Cardiac septum (tissue), 1 donor: ENCODE measurements at regions not wholly inside any gene's neighbourhood (a gene's known extent, or its start where the extent isn't known, plus 50 kb on each side); places are given as distances from the start of the nearest gene placed in this dataset.

Experiments
- DNase-seq: peaks from one replicate; pipeline ENCODE4 v3.0.0-alpha.2; 2020; ENCODE audit warnings: low spot score
- intact Hi-C: fragments of 100-400 bp; cut with DNase I; formaldehyde crosslinking; loops from one replicate; pipeline ENCODE4 v1.14.0; 2022
- donor health status: DM: no; HTN: no; CAD: no.

DNA sequence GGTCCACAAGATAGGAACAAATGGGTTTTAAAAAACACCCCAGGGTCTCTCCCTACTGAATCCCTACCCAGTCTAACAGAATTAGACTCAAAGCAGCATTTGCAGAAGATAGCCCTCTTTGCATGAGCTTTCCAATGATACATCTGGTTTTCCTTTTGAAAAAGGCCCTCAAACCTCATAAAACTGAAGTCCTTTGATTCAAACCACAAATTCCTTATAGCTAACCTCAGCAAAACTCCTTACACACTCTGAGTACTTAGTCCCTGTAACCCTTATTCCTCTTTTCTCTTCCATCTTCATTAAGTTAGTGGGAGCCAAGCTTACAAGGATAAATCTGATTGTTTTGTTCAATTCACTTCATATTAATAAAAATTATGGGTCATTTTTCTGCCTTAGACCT lies 90.5 kb upstream of the TNC start:
- intact Hi-C loops = no loop called here
- DNase-seq = no peak

DNA sequence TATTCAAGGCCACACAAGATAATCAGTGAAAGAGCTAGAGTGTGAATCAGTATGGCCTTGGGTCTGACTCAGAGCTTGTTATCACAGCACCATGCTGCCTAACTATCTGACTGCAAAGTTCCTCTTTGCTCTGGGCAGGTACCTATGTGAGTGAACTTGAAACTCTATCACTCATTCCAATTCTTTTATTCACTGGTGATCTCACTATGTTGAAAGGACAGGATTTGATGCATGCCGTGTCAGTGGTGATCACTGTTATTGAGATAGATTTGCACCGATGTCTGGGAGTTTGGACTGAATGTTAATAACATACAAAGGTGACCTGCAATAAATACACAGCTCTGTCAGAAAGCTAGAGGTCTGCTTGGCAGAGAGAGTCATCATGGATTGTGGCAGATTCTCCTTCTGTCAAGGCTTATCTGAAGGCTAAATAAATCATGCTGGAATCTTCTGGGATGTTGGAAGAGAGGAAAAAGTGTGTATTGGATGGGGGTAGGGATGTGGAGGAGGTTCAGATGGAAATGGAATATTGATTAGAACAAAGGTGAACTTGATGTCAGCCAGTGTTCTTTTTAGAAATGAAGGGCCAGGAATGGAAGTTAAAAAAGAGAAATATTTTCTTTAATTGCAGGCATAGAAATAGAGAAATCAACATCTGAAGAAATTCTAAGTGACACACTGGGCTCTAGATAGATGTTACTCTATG lies 91.8 kb upstream of the TNC start:
- intact Hi-C loops = loop anchor here (5.0 kb wide), 1 partner anchor 77 kb away; no protein-coding TSS in a partner anchor
- DNase-seq = no peak

DNA sequence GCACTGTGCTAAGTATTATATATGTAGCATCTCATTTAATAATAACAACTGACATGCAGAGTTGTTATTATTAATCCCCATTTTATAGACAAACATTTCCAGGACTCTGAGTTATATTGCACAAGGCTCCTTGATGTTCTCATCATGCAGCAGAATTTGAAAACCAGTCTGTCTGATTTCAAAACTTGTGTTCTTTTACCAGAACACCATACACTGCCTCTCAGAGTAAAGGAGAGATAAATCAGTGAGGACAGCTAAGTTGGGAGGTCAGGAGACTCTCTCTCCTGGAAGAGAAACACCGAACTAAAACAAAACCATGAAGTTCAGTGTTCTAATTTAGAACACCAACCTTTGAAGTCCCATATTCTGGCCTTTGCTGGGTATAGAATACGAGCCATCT lies 92.7 kb upstream of the TNC start:
- intact Hi-C loops = loop anchor here (5.0 kb wide), 1 partner anchor 78 kb away; no protein-coding TSS in a partner anchor

DNA sequence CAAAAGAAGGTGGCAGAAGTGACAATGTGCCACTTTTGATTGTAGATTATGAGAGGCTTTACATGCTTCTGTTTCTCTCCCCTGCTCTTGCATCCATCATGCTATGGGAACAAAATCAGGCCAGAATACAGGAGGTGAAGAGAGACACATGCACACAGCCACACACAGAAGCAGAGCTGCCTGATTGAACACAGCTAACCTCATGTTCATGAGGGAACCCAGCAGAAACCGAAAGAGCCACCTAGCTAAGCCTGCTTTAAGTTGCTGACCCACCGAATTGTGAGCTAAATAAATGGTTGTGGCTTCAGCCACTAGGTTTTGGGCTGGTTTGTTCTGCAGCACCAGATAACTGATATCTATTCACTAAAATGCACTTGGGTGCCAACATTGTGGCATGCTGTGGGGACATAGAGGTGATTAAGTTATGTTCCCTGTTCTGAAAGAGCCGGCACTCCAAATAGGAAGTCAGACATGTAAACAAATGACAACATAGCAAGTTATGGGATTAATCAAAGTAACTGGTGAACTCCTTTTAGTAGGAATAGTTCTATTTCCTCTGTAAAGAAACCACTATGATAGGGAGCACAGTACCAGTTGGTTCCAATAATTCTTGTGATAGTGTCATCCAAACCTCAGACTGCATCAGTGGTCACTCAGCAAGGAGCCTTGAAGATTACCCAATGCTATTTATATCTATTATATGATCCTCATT lies 93.6 kb upstream of the TNC start:
- intact Hi-C loops = loop anchor here (5.0 kb wide), 1 partner anchor 79 kb away; no protein-coding TSS in a partner anchor
- no peak for DNase-seq

More for the DNA sequence above, 92.7 kb upstream of the TNC start:
- DNase-seq = no peak

DNA sequence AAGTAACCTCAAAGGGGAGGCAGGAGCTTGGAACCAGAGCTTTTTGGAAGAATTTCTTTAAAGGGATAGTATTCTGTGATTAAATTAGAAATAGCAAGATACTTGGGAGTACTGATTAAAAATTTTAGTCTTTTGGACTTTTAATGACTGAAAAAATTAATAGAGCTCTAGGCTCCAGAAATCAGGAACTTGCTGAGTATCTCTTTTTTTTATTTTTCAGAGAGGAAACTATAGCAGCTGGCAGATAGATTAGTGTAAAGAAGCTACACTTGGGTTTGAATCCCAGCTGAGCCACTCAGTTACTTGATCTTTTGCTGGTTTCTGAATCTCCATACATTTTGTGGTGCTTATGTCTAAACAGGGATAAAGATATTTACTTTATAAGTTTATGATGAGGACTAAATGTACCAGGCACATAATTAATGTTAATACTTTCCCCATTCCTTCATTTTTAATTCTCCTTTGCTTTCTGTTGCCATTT lies 94.2 kb upstream of the TNC start:
- intact Hi-C loops = loop anchor here (5.0 kb wide), 1 partner anchor 80 kb away; no protein-coding TSS in a partner anchor
- DNase-seq = no peak

DNA sequence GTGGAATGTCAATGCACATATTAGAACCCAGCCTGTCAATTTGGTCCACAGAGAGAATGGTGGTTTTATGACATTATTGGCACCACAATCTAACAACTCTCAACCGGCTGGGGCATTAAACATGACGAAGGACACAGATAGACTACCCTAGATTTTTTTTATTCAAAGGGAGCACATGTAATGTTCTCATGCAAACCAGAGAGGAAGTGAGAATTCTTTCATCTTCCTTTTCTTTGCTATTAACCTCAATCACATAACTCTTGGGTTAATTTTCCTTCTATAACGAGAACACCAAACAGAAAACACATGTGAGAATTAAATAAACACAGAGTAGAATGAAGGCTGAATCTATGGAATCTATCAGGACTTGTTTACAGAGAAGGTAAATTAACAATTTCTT lies 94.9 kb upstream of the TNC start:
- intact Hi-C loops = loop anchor here (5.0 kb wide), 1 partner anchor 81 kb away; no protein-coding TSS in a partner anchor
- DNase-seq = no peak

DNA sequence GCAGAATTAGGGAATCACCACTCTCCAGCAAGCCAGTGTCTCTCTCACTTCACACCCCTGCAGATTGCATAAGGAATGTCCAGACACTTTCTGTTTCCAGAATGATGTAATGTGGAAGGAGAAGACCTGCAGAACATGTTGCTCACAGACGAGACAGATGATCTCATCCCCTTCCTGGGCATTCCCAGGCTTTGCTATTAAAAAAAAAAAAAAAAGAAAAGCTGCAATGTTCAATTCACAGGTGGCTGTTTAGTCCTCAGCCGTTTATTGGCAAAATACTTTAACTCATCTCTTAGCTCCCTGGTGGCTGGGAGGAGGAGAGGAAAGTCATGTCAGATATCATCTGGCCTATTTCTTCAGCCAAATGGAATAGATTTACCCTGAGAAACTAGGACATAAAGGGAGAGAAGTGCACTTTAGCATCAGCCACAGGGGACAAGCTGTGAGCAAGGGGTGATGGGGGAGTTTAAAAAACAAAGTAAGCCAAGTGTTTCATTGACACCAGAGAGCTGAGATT lies 95.9 kb upstream of the TNC start:
- no peak for DNase-seq
- intact Hi-C loops = loop anchor here (5.0 kb wide), 1 partner anchor 82 kb away; no protein-coding TSS in a partner anchor

DNA sequence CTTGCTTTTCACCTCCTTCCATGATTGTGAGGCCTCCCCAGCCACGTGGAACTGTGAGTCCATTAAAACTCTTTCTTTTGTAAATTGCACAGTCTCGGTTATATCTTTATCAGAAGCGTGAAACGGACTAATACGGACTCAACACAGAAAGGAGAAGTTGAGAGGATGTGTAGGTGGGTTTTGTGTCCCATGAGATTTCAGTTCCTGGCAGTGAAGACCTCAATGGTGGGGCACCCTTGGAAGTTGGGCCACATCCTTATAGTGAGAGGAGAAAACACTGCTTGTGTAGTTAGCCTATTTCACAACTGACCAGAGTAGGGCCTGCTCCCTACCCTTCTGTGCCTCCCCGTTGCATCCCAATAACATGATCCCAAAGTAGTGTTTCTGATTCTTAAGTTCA lies 98.9 kb upstream of the TNC start:
- intact Hi-C loops = no loop called here

DNA sequence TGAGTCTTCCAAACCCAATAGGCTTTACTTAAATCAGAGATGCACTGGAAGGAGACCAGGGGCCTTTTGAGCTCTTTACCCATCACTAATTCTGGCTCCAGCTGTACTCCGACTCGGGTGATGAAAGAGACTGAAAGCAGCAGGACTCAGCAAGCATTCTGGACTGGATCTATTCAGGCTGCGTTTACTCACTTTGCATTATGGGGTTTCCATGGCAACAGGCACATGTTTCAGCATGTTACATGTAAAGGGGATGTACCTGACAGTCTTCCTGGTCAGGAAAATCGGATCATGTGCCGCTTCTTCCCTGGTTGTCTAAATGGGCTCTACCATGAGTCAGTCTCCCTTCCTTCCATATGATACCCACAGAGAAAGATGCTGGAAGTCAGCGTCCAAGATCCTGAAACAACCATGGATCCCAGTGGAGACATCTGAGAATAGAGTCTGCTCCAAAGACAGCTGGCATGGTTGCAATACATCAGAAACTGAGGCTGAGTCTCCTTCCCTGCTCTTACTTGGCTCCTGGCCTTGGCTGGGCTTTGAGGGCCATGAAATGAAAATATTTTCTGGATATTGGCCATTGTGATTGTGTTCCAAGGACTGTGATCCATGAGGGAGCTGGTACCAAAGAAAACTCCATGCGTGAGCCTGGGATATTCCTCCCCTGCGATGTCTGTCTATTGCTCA lies 102.5 kb upstream of the TNC start:
- intact Hi-C loops = no loop called here
- DNase-seq = no peak

More for the DNA sequence above, 98.9 kb upstream of the TNC start:
- no peak for DNase-seq

DNA sequence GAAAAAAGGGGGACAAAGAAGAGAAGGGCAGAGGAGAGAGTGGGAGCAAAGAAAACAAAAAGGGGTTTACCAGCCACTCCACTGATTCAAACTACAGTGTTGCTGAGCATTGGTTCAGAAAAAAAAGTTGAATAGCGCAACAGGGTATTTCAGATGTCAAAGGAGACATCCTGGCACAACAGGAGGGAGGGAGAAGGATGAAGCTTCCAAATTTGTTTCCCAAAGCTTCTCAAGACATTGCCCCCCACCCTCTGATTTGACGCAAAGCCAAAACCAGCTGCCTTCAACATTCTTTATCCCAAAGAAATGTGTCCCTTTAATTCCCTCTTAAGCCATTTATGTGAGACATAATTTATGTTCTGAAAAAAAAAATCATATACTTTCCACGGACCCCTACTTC lies 105.5 kb upstream of the TNC start:
- no peak for DNase-seq
- intact Hi-C loops = no loop called here

DNA sequence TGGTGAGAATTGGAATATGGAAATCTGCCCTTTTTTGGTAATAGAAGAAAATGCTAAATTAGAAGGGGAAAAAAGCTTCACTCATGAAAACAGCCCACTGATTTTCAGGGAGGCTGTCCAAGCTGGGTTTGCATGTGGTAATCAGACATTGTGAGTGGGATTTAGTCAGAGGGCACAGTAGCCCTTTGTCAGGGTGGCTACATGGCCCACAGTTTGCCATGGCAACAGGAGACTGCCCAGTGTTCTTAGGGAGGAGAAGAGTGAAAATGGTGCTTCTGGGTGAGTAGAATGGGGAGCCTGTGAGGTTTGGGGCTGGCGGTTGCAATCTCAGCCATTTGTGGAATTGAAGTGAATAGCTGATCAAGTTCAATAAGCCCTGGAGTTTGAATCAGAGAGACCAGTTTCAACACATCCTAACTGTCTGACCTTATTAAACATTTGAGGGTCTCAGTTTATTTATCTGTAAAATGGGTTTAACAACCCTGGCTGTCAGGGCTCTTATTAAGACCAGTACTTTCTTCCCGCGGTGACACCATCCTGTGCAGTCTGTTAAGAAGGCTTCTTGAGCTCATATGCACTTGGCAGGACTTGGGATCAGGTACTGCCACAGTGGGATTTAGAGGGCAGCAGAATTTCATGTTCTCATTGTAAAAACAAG lies 107.6 kb upstream of the TNC start:
- no peak for DNase-seq
- intact Hi-C loops = no loop called here

DNA sequence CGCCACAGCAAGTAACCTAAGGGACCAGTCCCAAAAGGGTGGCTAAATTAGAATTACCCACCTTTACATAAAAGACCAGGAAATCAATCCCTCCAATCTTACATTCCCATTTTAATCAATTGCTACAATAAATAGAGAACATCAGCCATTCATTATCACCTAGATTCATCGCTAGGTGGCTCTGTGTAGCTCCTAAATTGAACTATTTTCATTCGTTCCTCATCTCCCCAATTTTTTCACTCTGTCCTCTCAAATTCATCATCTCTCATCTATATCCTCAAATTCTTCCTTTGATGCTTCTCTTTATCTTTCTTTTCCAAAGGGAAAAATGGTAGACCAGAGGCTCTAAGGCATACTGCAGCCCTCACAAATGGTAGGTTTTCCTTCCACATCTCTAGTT lies 108.2 kb upstream of the TNC start:
- no peak for DNase-seq
- intact Hi-C loops = no loop called here

DNA sequence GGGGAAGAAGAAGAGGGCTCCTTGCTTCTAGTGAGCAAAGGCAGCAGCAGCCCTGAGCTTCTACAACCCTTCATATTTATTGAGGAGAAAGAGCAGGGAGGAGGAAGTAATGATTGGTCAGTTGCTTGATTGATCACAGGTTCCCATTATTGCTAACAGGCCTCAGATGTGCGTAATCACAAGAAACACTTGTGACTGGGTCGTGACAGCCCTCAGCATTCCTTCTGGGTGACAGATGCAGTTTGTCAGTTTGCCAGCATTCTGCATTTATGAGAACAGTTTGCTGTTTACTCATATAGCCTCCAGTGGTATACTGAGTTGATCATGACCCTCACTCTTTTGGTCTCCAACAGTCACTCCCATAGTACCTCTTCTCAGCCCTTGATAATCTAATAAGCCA lies 111.5 kb upstream of the TNC start:
- DNase-seq = no peak
- intact Hi-C loops = no loop called here

DNA sequence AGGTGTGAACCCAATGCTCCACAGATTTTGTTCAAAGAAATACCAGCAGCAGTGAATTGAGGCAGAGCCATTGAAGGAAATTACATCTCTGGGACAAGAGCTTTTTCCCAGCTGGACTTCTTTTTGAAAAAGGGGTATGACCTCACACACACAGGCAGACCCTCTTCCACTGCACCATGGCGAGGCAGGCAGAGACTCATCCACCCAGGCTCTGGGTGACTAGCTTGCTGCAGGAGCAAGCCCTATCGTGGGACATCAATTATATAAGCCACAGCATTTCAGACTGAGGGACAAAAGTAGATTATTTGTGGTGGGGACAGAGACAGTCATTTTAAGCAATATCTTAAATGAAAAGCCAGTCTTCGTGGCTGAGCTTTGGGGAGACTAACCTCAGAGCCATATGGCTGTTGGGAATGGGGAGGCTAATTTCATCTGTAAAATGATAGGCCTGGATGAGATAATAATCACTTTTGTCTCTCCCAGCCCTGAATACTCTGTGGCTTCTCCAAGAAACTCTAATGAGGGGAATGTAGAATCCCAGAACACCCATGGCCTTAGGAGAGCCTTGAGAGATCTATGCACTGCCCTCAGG lies 113.1 kb upstream of the TNC start:
- intact Hi-C loops = no loop called here
- no peak for DNase-seq

DNA sequence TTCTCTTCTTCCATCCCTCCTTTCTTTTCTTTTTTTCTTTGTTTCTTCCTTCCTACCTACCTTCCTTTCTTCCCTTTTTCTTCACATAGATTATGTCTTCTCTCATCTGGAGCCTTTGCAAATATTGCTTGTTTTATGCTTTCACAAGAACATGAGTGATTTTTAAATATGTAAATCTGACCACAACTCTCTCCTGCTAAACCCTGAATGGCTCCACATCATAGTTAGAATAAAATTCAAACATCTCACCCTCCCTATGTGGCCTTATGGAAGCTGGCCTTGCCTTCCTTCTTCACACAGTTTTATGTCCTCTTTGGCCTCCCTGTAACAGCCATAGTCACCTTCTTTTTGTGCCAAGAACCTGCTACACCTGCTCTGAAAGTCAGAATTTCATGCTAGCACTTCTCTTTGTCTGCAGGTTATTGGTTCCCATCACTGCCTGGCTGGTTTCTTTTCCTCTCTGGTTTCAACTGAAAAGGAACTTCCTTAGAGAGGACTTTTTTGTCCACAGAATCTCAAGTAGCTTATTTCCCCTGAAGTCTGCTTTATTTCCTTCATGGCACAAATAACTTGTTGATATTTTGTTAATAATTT lies 114.3 kb upstream of the TNC start:
- intact Hi-C loops = no loop called here
- no peak for DNase-seq

DNA sequence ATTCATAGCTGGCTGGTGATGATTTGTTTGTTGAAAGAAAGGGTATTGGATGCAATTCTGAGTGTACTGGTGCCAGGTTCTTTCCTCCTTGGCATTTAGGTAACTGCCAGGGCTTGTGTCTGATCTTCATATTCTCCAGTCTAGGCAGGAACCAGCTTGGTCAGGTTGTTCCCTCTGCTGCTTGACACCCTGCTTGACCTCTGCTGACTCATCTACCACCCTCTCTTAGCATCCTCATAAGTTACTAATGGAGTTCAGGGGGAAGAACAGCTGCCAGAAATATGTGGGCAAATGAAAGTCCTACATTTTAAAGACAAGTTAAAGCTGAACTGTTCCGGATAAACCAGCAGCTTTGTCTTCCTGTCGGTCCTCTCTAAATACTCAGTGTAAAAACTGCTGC lies 116.1 kb upstream of the TNC start:
- intact Hi-C loops = no loop called here
- no peak for DNase-seq

DNA sequence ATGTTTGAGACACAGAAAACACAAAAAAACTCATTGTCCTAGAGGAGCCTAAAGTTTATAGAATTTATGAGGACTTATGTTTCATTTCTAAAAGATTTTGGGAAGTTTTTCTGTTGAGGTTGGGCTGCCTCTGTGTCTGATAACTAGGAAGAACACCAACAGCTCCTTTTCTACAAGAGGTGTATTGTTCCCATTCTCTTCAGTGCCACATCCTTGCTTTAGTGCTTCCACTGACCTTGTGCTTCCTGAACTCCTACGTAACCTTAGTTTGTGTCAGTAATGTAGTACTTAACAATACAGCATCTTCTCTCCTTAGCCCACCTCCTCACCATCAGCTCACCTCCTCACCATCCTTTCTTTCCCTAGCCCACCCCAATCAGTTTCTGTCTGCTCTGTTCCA lies 117.3 kb upstream of the TNC start:
- no peak for DNase-seq
- intact Hi-C loops = no loop called here

DNA sequence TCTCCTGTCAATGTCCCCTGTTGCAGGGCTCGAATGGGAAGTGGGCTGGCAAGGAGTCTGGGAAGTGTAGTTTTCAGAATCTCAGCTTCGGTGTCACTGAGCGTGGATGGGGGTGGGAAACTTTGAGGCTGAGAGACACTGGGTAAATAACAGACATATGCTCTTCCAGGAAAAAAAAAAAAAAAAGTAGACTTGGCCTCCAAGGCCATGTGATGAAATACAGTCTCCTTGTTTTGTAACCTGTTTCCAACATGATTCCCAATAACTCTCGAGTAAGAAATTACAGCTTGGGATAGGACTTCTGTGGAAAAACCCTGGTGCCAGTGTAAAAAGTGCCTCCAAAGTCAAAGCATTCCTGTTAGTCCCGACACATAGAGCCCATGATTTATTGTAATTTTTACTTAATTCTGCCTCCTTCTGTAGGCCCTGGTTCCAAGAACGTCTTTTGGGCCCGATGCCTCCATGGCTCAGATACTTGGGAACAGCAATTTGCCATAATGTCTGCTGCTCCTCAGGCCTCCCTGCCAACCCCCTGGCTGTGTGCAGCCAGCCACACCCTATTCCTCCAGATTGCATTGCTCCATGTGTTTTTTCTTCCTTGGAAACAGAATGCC lies 119.5 kb upstream of the TNC start:
- no peak for DNase-seq
- intact Hi-C loops = no loop called here

DNA sequence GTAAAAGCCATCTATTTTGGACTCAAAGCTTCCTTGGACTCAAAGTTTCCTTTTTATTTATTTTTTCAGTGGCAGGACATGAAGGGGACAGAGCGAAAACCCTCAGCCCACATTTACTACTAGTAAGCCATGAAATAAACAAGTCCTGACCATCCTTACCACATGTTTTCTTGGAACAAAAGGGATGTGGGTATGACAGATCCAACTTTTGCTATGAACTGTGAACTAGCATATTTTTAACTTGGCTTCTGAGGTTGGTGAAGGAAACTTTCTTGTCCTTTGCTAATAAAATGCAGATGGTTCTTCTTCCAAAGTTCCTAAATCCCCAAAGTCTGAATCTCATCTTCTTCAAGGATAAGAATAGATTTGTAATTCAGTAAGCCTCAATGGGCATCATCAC lies 122.7 kb upstream of the TNC start:
- no peak for DNase-seq
- intact Hi-C loops = no loop called here
